ENCODE measurements at regions not wholly inside any gene's neighbourhood (a gene's known extent, or its start where the extent isn't known, plus 50 kb on each side); places are given as distances from the start of the nearest gene placed in this dataset.

DNA sequence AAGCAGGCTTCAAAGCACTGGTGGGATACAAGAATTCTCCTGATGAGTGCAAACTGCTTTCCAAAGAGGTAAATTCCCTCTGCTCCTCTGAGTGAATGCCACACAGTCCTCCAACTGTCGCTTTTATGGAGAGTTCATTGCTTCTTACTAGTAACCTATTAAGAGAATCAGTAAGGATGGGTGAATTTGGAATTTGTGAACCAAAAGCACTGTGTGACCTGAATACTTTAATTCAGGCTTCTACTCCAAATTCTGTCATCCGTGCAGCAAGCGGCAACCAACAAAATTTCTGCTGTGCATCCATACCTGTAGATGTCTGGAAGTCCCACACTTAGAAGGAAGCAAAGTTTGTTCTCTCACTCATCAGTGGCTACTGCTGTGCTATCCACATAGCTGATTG, 66.7 kb upstream of the SNRK start:
- no peaks in the 10 kb centered on the region for H3K9me3 ChIP-seq (ENCODE audit: control insufficient read depth in 2 of 2, insufficient read depth in 1 of 2, low read depth in 1 of 2, low read length in 1 of 2)
- H3K4me1 ChIP-seq (ENCODE audit: control insufficient read depth in 2 of 2, insufficient read depth in 2 of 2, low read length in 1 of 2), result peaks cover 0 to 2% of the 10 kb centered on the region in 2 donors
- no peak overlapping the region for H3K27ac ChIP-seq (ENCODE audit: low read depth in 2 of 2, low read length in 1 of 2)
- H3K27me3 ChIP-seq (ENCODE audit: control insufficient read depth in 1 of 2, insufficient read depth in 2 of 2, low read length in 2 of 2), result no peaks in the 10 kb centered on the region
- H3K36me3 ChIP-seq (ENCODE audit: control insufficient read depth in 2 of 2, insufficient read depth in 2 of 2, low read length in 1 of 2), result no peaks in the 10 kb centered on the region
- 94 to 96% methylated on average over 3 of the region's 3 CpGs for WGBS, 2 donors
- no peak overlapping the region for H3K4me3 ChIP-seq (ENCODE audit: low read depth in 1 of 2, low read length in 2 of 2)

DNA sequence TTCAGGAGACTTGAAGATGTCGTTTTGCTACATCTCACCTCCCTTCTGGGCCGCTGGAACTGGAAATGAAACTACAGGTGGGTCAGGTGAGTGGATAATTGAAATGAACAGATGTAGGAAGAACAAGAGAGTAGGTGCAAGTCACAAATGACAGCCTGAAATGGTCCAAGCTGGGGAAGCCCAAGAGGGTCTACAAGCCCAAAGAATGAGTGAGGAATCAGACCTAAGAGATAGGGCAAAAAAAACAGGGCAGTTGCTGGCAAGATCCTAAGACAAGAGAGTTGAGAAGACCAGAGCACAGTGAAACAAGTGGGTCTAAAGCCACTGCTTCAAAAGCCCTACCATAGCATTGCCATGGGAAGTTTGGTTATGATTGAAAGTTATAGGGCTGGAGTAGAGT, 67.4 kb upstream of the SNRK start:
- Histone ChIP-seq H3K27me3 (ENCODE audit: control insufficient read depth in 1 of 2, insufficient read depth in 2 of 2, low read length in 2 of 2) (no peaks in the 10 kb centered on the region), H3K4me1 (ENCODE audit: control insufficient read depth in 2 of 2, insufficient read depth in 2 of 2, low read length in 1 of 2) (peaks cover 0 to 2% of the 10 kb centered on the region in 2 donors), H3K36me3 (ENCODE audit: control insufficient read depth in 2 of 2, insufficient read depth in 2 of 2, low read length in 1 of 2) (no peaks in the 10 kb centered on the region), H3K9me3 (ENCODE audit: control insufficient read depth in 2 of 2, insufficient read depth in 1 of 2, low read depth in 1 of 2, low read length in 1 of 2) (no peaks in the 10 kb centered on the region), H3K27ac (ENCODE audit: low read depth in 2 of 2, low read length in 1 of 2) (no peak overlapping the region), H3K4me3 (ENCODE audit: low read depth in 1 of 2, low read length in 2 of 2) (no peak overlapping the region)
- 82 to 85% methylated on average over 2 of the region's 2 CpGs for WGBS, 2 donors

- Histone ChIP-seq H3K4me3 (ENCODE audit: low read depth in 1 of 2, low read length in 2 of 2) (no peak overlapping the region), H3K27ac (ENCODE audit: low read depth in 2 of 2, low read length in 1 of 2) (no peak overlapping the region), H3K4me1 (ENCODE audit: control insufficient read depth in 2 of 2, insufficient read depth in 2 of 2, low read length in 1 of 2) (peaks cover 0 to 2% of the 10 kb centered on the region in 2 donors), H3K36me3 (ENCODE audit: control insufficient read depth in 2 of 2, insufficient read depth in 2 of 2, low read length in 1 of 2) (no peaks in the 10 kb centered on the region), H3K27me3 (ENCODE audit: control insufficient read depth in 1 of 2, insufficient read depth in 2 of 2, low read length in 2 of 2) (no peaks in the 10 kb centered on the region), H3K9me3 (ENCODE audit: control insufficient read depth in 2 of 2, insufficient read depth in 1 of 2, low read depth in 1 of 2, low read length in 1 of 2) (no peaks in the 10 kb centered on the region)
These were observed 68.2 kb upstream of the SNRK start for GRCh38 chr3:43218156-43218555.

DNA sequence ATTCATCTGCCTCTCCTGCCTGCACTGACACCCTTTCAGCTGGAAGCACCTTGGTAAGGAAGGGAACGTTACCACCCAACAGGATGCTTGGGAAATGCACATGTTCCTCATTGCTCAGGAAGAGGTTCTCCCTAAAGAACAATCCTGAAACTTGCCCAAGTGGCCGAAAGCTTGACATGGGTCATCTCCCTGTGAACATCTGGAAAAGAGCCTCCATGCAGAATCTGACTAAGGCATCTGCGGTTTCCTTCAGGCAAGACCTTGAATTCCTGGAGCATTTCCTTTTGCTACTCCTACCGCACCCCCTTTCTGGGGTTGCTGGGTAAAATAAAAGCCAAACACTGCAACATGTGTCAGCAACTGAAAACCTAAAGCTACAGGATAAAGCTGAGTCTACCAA, 68.7 kb upstream of the SNRK start:
- no peaks in the 10 kb centered on the region for H3K9me3 ChIP-seq (ENCODE audit: control insufficient read depth in 2 of 2, insufficient read depth in 1 of 2, low read depth in 1 of 2, low read length in 1 of 2)
- H3K4me1 ChIP-seq (ENCODE audit: control insufficient read depth in 2 of 2, insufficient read depth in 2 of 2, low read length in 1 of 2), result peaks cover 0 to 2% of the 10 kb centered on the region in 2 donors
- WGBS, 2 donors, result 85 to 87% methylated on average over 4 of the region's 4 CpGs
- H3K36me3 ChIP-seq (ENCODE audit: control insufficient read depth in 2 of 2, insufficient read depth in 2 of 2, low read length in 1 of 2), result no peaks in the 10 kb centered on the region
- no peak overlapping the region for H3K4me3 ChIP-seq (ENCODE audit: low read depth in 1 of 2, low read length in 2 of 2)
- no peaks in the 10 kb centered on the region for H3K27me3 ChIP-seq (ENCODE audit: control insufficient read depth in 1 of 2, insufficient read depth in 2 of 2, low read length in 2 of 2)
- no peak overlapping the region for H3K27ac ChIP-seq (ENCODE audit: low read depth in 2 of 2, low read length in 1 of 2)

DNA sequence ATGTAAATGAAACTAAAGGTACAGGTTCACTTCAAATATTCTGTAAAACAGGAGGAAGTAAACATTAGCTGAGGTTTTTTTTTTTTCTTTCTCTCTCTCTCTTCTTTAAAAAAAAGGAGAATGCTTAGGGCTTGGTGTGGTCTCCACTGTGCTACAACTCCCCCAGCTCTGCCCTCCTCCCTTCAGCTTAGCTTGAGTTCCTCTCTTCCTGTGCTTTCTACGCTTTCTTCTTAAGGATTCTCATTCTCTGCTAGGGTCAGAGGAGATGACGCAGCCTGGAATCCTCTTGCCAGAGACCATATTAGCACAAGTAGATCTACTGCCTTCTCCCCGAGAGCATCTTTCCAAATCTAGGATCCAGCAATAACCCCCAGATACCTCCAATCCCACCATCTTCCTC, 69.1 kb upstream of the SNRK start:
- H3K4me3 ChIP-seq (ENCODE audit: low read depth in 1 of 2, low read length in 2 of 2), result no peak overlapping the region
- peaks cover 0 to 2% of the 10 kb centered on the region in 2 donors for H3K4me1 ChIP-seq (ENCODE audit: control insufficient read depth in 2 of 2, insufficient read depth in 2 of 2, low read length in 1 of 2)
- no peak overlapping the region for H3K27ac ChIP-seq (ENCODE audit: low read depth in 2 of 2, low read length in 1 of 2)
- no peaks in the 10 kb centered on the region for H3K27me3 ChIP-seq (ENCODE audit: control insufficient read depth in 1 of 2, insufficient read depth in 2 of 2, low read length in 2 of 2)
- 88 to 89% methylated on average over 3 of the region's 3 CpGs for WGBS, 2 donors
- no peaks in the 10 kb centered on the region for H3K9me3 ChIP-seq (ENCODE audit: control insufficient read depth in 2 of 2, insufficient read depth in 1 of 2, low read depth in 1 of 2, low read length in 1 of 2)
- H3K36me3 ChIP-seq (ENCODE audit: control insufficient read depth in 2 of 2, insufficient read depth in 2 of 2, low read length in 1 of 2), result no peaks in the 10 kb centered on the region

GRCh38 chr3:43215663-43216275, 70.6 kb upstream of the SNRK start:
- H3K36me3 ChIP-seq (ENCODE audit: control insufficient read depth in 2 of 2, insufficient read depth in 2 of 2, low read length in 1 of 2), result no peaks in the 10 kb centered on the region
- H3K4me1 ChIP-seq (ENCODE audit: control insufficient read depth in 2 of 2, insufficient read depth in 2 of 2, low read length in 1 of 2), result peaks cover 0 to 2% of the 10 kb centered on the region in 2 donors
- WGBS, 2 donors, result 82 to 86% methylated on average over 3 of the region's 3 CpGs
- H3K27ac ChIP-seq (ENCODE audit: low read depth in 2 of 2, low read length in 1 of 2), result no peak overlapping the region
- H3K9me3 ChIP-seq (ENCODE audit: control insufficient read depth in 2 of 2, insufficient read depth in 1 of 2, low read depth in 1 of 2, low read length in 1 of 2), result no peaks in the 10 kb centered on the region
- no peaks in the 10 kb centered on the region for H3K27me3 ChIP-seq (ENCODE audit: control insufficient read depth in 1 of 2, insufficient read depth in 2 of 2, low read length in 2 of 2)
- H3K4me3 ChIP-seq (ENCODE audit: low read depth in 1 of 2, low read length in 2 of 2), result no peak overlapping the region

- H3K27me3 ChIP-seq (ENCODE audit: control insufficient read depth in 1 of 2, insufficient read depth in 2 of 2, low read length in 2 of 2), result no peaks in the 10 kb centered on the region
These were observed 71.2 kb upstream of the SNRK start for GRCh38 chr3:43215138-43215537.

GRCh38 chr3:43214616-43215015, 71.7 kb upstream of the SNRK start:
- 49 to 55% methylated on average over 4 of the region's 4 CpGs for WGBS, 2 donors
- no peak overlapping the region for H3K4me3 ChIP-seq (ENCODE audit: low read depth in 1 of 2, low read length in 2 of 2)
- no peaks in the 10 kb centered on the region for H3K36me3 ChIP-seq (ENCODE audit: control insufficient read depth in 2 of 2, insufficient read depth in 2 of 2, low read length in 1 of 2)
- no peaks in the 10 kb centered on the region for H3K9me3 ChIP-seq (ENCODE audit: control insufficient read depth in 2 of 2, insufficient read depth in 1 of 2, low read depth in 1 of 2, low read length in 1 of 2)
- H3K27ac ChIP-seq (ENCODE audit: low read depth in 2 of 2, low read length in 1 of 2), result no peak overlapping the region
- peaks cover 0 to 2% of the 10 kb centered on the region in 2 donors for H3K4me1 ChIP-seq (ENCODE audit: control insufficient read depth in 2 of 2, insufficient read depth in 2 of 2, low read length in 1 of 2)
- no peaks in the 10 kb centered on the region for H3K27me3 ChIP-seq (ENCODE audit: control insufficient read depth in 1 of 2, insufficient read depth in 2 of 2, low read length in 2 of 2)

More at GRCh38 chr3:43215138-43215537, 71.2 kb upstream of the SNRK start:
- WGBS, 2 donors, result 72 to 81% methylated on average over 3 of the region's 3 CpGs
- H3K9me3 ChIP-seq (ENCODE audit: control insufficient read depth in 2 of 2, insufficient read depth in 1 of 2, low read depth in 1 of 2, low read length in 1 of 2), result no peaks in the 10 kb centered on the region
- no peaks in the 10 kb centered on the region for H3K36me3 ChIP-seq (ENCODE audit: control insufficient read depth in 2 of 2, insufficient read depth in 2 of 2, low read length in 1 of 2)
- H3K4me1 ChIP-seq (ENCODE audit: control insufficient read depth in 2 of 2, insufficient read depth in 2 of 2, low read length in 1 of 2), result peaks cover 0 to 2% of the 10 kb centered on the region in 2 donors
- no peak overlapping the region for H3K4me3 ChIP-seq (ENCODE audit: low read depth in 1 of 2, low read length in 2 of 2)
- no peak overlapping the region for H3K27ac ChIP-seq (ENCODE audit: low read depth in 2 of 2, low read length in 1 of 2)

DNA sequence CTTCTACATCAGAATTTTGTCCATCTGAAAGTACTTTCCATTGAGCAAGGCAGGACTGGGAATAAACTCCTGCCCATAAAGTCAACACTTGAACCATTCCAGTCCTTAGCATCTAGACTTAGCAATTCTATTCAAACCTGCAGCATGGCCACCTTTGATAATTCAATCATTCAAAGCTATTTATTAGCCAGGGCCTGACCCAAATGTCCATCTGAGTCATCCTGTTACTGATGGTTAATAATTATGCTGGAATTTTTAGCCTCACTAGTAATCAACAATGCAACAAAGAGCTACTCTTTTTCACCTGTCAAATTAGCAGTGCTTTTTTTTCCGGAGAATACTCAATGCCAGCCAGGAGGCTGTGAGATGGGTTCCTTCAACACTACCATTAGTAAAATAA, 72.7 kb upstream of the SNRK start:
- no peak overlapping the region for H3K27ac ChIP-seq (ENCODE audit: low read depth in 2 of 2, low read length in 1 of 2)
- no peak overlapping the region for H3K4me3 ChIP-seq (ENCODE audit: low read depth in 1 of 2, low read length in 2 of 2)
- no peaks in the 10 kb centered on the region for H3K36me3 ChIP-seq (ENCODE audit: control insufficient read depth in 2 of 2, insufficient read depth in 2 of 2, low read length in 1 of 2)
- peaks cover 0 to 2% of the 10 kb centered on the region in 2 donors for H3K4me1 ChIP-seq (ENCODE audit: control insufficient read depth in 2 of 2, insufficient read depth in 2 of 2, low read length in 1 of 2)
- WGBS, 2 donors, result 52 to 68% methylated on average over 1 of the region's 1 CpG
- no peaks in the 10 kb centered on the region for H3K9me3 ChIP-seq (ENCODE audit: control insufficient read depth in 2 of 2, insufficient read depth in 1 of 2, low read depth in 1 of 2, low read length in 1 of 2)
- H3K27me3 ChIP-seq (ENCODE audit: control insufficient read depth in 1 of 2, insufficient read depth in 2 of 2, low read length in 2 of 2), result no peaks in the 10 kb centered on the region

DNA sequence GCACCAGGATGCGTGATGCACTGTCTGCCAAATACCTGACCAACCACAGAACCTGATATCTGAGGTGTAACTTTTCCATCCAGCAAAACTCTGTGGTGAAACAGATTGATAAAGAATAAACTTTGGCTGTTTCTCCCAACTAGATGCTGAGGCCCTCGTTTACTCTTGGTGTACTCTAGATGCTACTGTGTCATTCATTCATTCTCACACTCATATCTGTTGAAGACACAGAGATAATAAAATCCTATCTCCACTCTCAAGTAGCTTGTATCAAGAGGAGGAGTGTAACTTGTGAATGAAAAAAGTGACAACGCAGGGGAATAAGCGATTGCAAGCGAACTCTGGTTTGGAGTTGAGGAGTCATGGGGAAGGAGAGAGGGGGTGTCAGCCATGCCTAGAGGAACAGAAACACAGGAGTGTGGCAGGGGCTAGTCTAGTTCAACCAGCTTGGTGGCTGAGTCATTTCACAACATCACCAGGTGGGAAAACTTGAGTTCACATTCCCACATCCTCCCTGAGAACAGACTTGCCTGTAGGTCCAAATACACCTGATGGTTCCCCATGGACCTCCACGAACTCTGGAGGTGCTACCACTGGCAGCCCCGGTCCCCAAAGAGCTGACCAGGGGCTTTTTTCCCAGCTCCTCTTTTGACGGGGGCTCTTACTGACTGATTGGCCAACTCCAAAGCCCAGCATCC, 73.3 kb upstream of the SNRK start:
- WGBS, 2 donors, result 87 to 90% methylated on average over 8 of the region's 8 CpGs
- Histone ChIP-seq H3K27me3 (ENCODE audit: control insufficient read depth in 1 of 2, insufficient read depth in 2 of 2, low read length in 2 of 2) (no peaks in the 10 kb centered on the region), H3K4me3 (ENCODE audit: low read depth in 1 of 2, low read length in 2 of 2) (no peak overlapping the region), H3K36me3 (ENCODE audit: control insufficient read depth in 2 of 2, insufficient read depth in 2 of 2, low read length in 1 of 2) (no peaks in the 10 kb centered on the region), H3K9me3 (ENCODE audit: control insufficient read depth in 2 of 2, insufficient read depth in 1 of 2, low read depth in 1 of 2, low read length in 1 of 2) (no peaks in the 10 kb centered on the region), H3K27ac (ENCODE audit: low read depth in 2 of 2, low read length in 1 of 2) (no peak overlapping the region), H3K4me1 (ENCODE audit: control insufficient read depth in 2 of 2, insufficient read depth in 2 of 2, low read length in 1 of 2) (peaks cover 0 to 4% of the 10 kb centered on the region in 2 donors)

Measured in esophagus (tissue), 2 donors.